Epithelial cell of esophagus (primary cell): ENCODE measurements at regions not wholly inside any gene's neighbourhood (a gene's known extent, or its start where the extent isn't known, plus 50 kb on each side); places are given as distances from the start of the nearest gene placed in this dataset.

Experiments
- DNase-seq: peaks from one replicate; pipeline ENCODE4 v3.0.0; 2010; ENCODE audit warnings: low read depth
- H3K4me3 ChIP-seq: 2 replicates; pipeline ENCODE4 v1.5.1; 2011; ENCODE audit warnings: mild to moderate bottlenecking, low read length, control low read depth
- TF ChIP-seq, protein P1 (sequence below): IDR thresholded peaks from 2 replicates; pipeline ENCODE4 v1.5.1; 2011; ENCODE audit warnings: low read depth, mild to moderate bottlenecking, low read length, control low read depth, inconsistent platforms; ENCODE audit not compliant: insufficient read depth; ENCODE audit errors: missing control alignments

DNA sequence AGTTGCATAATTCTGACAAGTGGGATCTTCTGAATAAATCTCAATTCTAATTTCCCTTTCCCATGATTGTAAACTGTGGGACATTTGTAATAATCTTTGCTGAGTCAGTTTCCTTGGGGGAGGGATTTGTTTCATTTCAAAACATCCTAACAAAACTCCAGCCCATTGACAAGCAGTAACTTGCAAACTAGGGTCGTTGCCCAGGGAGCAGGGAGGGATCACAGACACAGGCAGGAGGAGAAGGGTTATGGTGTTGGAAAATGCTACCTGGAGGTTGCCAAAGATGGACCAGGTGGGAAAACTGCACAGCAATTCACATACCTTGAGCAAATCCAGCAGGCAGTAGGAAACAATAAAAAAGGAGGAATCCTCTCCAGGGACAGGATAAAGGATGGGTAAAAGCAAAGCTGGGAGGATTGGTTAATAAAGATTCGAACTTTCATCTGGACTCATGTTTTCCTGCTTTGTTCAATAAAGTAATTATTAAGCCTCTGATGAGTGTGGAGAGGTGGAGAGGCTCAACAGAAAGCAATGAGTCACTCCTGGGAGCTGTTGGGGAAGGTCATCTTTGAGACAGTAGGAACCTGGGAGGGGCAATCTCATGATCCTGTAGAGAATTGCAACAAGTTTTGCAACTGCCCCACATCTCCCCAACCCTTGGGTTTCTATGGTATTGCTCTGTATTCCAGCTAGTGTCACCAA lies 87.3 kb upstream of the AKIRIN2 start:
- TF ChIP-seq, protein P1, sequence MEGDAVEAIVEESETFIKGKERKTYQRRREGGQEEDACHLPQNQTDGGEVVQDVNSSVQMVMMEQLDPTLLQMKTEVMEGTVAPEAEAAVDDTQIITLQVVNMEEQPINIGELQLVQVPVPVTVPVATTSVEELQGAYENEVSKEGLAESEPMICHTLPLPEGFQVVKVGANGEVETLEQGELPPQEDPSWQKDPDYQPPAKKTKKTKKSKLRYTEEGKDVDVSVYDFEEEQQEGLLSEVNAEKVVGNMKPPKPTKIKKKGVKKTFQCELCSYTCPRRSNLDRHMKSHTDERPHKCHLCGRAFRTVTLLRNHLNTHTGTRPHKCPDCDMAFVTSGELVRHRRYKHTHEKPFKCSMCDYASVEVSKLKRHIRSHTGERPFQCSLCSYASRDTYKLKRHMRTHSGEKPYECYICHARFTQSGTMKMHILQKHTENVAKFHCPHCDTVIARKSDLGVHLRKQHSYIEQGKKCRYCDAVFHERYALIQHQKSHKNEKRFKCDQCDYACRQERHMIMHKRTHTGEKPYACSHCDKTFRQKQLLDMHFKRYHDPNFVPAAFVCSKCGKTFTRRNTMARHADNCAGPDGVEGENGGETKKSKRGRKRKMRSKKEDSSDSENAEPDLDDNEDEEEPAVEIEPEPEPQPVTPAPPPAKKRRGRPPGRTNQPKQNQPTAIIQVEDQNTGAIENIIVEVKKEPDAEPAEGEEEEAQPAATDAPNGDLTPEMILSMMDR, result no peak
- no peak overlapping the region for H3K4me3 ChIP-seq
- peak; percentile 94 for DNase-seq

DNA sequence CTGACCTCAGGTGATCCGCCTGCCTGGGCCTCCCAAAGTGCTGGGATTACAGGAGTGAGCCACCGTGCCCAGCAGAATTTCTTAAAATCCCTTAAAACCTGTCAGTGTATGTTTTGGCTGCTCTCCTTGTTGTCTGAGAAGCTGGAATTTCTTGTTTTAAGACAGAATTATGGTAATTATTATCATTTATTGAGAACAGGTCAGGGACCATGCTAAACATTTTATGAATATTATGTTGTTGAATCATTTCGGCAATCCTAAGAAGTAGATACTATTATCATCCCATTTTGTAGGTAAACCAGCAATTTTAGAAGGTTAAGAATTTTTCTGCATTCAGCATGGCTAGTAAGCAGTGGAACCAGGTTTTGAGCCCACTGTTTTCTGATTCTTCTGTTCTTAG lies 86.1 kb upstream of the AKIRIN2 start:
- no peak overlapping the region for H3K4me3 ChIP-seq
- TF ChIP-seq, protein P1, result no peak
- DNase-seq, result no peak

DNA sequence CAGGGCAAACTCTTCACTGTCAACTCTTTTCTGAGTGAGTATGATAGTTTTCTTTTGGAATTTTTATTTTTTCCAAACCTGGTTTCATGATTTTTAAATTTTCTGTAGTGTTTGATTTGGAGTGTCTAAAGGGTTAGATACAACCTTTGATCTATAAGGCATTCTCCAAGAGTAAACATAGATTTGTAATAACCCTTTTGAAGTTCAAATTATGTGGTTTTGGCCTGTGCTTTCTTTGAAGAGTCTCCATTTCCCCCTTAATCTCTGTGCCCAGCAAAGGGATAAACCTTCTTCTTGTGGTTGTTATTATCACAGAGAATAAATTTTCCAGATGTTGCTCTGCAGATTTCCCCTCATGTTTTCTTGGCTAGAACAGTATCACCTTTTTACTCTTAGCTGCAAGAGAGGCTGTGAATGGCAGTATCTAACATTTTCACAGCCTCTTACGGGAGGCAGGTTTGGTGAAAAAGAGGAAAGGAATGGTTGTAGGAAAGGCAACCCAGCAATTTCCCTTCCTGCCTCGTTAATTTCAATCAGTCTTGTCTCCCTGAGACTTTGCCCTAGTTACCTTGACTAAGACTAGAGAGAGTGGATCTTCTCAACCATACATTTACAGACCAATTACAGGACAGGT lies 83.3 kb upstream of the AKIRIN2 start:
- H3K4me3 ChIP-seq, result no peak overlapping the region
- no peak for DNase-seq
- TF ChIP-seq, protein P1, result no peak

DNA sequence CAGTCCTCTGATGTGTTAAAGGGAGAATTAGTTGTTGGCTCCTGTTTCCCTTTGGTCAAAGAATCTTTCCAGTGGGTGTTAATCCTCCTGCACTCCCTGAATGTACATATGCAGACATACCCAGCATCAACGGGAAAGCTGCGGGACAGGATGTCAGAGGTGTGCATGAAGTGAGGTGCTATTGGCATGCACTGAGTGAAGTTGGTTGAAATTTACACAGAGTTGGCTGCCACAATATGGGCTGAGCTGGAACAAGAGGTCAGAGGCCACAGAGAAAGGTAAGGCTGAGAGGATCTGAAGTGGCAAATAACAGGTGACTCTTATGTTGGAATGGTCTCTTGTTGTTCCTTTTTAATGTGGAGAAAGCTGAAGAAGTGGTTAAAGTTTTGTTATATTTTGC lies 82.7 kb upstream of the AKIRIN2 start:
- TF ChIP-seq, protein P1, result no peak
- no peak overlapping the region for H3K4me3 ChIP-seq
- DNase-seq, result no peak

DNA sequence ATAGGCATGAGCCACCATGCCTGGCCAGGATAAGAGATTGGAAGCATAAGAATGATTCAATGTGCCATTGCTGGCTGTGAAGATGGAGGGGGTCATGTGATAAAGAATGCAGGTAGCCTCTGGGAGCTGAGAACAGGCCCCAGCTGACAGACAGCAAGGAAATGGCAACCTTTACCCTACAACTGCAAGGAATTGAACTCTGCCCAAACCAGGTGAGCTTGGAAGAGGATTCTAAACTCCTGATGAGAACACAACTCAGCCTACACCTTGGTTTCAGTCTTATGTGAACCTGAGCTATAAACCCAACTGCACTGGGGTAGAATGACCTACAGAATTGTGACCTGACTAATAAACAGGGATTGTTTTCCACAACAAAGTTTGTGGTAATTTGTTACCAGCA lies 82.0 kb upstream of the AKIRIN2 start:
- TF ChIP-seq, protein P1, result no peak
- no peak for DNase-seq
- no peak overlapping the region for H3K4me3 ChIP-seq

DNA sequence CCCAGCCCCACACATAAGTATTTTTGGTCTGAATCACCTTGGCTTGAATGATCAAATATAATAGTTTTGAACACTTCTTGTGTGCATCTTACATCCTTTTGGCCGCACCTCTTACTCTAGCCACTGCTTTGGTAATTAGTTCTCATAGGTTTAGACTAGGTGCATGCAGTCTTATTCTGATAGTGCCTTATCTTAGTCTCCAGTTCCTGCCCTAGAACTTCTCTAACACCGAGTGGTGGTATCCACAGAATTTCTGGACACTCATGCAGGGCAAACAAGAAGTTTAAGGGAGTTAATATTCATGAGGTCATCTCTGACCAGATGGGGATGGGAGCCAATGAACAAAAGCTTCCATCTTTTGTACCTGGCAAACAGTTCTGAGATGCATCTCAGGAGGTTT lies 77.5 kb upstream of the AKIRIN2 start:
- TF ChIP-seq, protein P1, result no peak
- no peak for DNase-seq
- H3K4me3 ChIP-seq, result no peak overlapping the region
